VCaP (cell line): ENCODE measurements at regions not wholly inside any gene's neighbourhood (a gene's known extent, or its start where the extent isn't known, plus 50 kb on each side); places are given as distances from the start of the nearest gene placed in this dataset.
A peak's percentile ranks its signal among the peaks of the same experiment; 100 is the strongest.
"Not testable (repeated sequence)": the region's sequence is repeated elsewhere in the genome, so short reads cannot be mapped to it uniquely, and the experiment has no call there.

Experiments
- H3K27ac ChIP-seq: fragments of 450-650 bp; 2 replicates; pipeline ENCODE4 v1.5.1; 2017
- CTCF ChIP-seq: fragments of 450-650 bp; conservative IDR thresholded peaks from 2 replicates; pipeline ENCODE4 v1.5.1; 2017; ENCODE audit warnings: mild to moderate bottlenecking, moderate library complexity

- no peak overlapping the region for H3K27ac ChIP-seq
- TF ChIP-seq CTCF, result no peak
Observed at GRCh38 chr12:31895449-31896150, 63.6 kb upstream of the RESF1 start.

- H3K27ac ChIP-seq, result no peak overlapping the region
Observed at GRCh38 chr12:31890295-31891285, 68.6 kb upstream of the RESF1 start.

GRCh38 chr12:31887109-31887811 lies 72.0 kb upstream of the RESF1 start:
- TF ChIP-seq CTCF, result no peak
- H3K27ac ChIP-seq, result no peak overlapping the region

More at GRCh38 chr12:31890295-31891285, 68.6 kb upstream of the RESF1 start:
- TF ChIP-seq CTCF, result no peak

GRCh38 chr12:31882682-31883081 lies 76.5 kb upstream of the RESF1 start:
- H3K27ac ChIP-seq, result not testable (repeated sequence)

- TF ChIP-seq CTCF, result no peak
- H3K27ac ChIP-seq, result no peak overlapping the region
Observed at GRCh38 chr12:31880340-31880739, 78.9 kb upstream of the RESF1 start.

GRCh38 chr12:31877884-31878283 lies 81.3 kb upstream of the RESF1 start:
- no peak for TF ChIP-seq CTCF
- peak overlapping the region; percentile 0; the same call in 1 of the 2 replicates for H3K27ac ChIP-seq

- peak overlapping the region; percentile 0; the same call in 1 of the 2 replicates for H3K27ac ChIP-seq
- no peak for TF ChIP-seq CTCF
Observed at GRCh38 chr12:31876568-31877424, 82.4 kb upstream of the RESF1 start.
